ENCODE measurements at regions not wholly inside any gene's neighbourhood (a gene's known extent, or its start where the extent isn't known, plus 50 kb on each side); places are given as distances from the start of the nearest gene placed in this dataset.

DNA sequence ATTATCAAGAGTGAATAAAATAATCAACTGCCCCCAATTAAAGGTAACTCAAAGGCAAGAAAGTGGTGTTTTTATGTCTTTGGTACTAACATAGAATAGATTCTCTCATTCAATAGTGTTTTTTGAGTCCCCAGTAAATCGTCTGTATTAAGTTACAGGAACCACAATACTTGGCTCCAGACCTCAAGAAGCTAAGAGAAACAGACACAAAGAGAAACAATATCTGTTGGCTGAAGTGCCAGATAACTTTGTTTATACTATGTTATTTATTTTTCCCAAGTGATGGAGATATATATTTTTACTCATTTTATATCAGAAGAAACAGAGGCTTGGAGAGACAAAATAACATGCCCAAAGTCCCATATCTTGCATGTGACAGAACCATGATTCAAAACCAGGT lies 201.7 kb upstream of the HNRNPA3 start:
- DNase-seq (ENCODE audit: extremely low spot score, insufficient read length, low read depth) (no peak), FAIRE-seq (no peak)

DNA sequence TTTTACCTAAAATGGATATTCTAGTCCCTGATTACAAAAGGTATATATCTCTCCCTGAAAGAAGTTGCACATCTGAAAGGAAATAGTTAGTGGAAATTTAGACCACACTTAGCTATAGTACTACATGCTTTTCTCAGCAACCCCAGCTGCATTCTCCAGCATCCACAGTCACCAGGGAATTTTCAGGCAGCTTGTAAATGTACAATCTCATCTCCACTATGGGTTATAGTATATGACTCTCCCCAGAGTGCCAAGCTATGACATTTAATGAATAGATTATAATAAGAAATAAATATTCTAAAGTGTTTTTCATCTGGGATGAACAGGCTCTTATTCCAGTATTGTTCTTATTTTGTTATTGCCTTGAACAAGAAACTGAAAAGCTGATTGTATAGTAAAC lies 197.6 kb upstream of the HNRNPA3 start:
- no peak for FAIRE-seq
- no peak for DNase-seq (ENCODE audit: extremely low spot score, insufficient read length, low read depth)

DNA sequence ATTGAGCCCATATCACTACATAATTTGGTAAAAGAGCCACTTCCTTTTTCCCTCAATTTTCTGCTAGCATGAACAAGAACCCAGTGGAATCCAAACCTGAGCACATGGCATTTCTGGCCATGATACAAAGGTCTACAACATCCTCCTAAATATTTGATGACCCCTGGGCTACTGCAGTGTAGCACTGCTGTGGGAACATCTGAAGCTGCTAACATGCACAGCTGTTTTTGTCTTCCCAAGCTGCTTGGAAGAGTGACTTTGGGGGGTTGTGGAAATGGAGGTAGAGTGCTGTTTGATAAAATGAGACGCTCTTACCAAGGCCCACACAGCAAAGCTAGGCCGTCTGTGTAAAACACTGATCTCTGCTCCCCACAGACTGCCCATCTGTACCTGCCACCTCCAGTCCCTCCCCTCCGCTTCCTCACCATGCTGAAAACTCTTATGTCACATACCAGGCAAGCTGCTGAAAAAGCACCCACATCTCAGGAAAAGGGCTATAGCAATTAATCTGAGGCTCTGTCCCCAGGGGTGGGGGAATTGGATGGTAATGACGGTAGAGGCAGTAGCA lies 197.2 kb upstream of the HNRNPA3 start:
- FAIRE-seq (no peak), DNase-seq (ENCODE audit: extremely low spot score, insufficient read length, low read depth) (no peak)

DNA sequence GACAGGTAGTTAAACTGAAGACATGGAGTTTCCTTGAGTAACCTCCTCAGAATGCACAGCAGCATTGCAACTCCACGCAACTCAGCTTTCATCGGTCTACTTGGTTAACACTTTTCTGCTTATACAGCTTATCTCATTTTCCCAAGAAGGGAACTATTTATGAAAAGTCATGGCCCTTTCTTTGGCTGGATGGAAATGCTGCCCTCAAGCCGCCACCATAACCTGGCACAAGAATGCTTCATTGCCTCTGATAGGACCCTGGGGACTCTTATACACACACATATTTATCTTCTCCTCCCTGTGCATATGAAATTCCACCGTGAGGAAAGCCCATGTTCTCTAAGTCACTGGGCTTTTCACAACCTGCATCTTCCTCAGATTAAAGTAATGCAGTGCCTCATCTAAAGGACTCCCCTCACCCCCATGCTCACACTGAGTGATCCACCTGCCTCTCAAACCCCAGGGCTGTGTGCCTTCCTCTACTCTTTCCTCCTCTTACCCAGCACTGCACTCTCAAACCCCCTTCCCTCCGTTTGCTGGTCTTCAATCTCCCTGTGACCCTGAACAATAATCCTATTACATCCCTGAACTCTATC lies 192.0 kb upstream of the HNRNPA3 start:
- DNase-seq (ENCODE audit: extremely low spot score, insufficient read length, low read depth) (no peak), FAIRE-seq (no peak)

DNA sequence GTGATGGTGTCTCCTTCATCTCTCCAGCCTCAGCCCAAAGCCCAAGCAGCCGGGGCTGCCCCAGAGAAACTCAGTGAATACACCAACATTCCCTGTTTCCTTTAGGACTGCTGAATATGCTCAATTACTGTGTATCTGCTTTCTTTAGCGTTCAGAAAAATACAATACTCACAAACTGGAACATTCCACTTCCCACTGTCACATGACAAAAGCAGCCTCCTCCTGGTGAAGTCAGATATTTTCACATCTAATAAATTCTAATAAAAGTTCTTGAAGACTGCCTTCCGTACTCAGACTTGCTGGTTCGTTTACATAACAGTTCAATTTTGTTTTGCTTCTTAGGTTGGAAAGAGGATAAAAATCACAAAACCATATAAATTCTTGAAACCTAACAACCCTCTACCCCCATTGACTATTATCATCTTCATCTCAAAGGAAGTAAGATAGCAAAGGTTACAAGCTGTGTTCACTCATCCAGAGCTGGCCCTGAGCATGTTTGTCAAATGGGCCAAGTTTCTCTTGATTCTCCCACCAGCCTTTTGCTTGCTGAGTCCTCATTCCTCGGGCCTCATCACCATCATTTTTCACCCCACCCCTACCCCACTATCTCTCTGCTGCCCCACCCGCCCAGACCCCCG lies 190.8 kb upstream of the HNRNPA3 start:
- FAIRE-seq (no peak), DNase-seq (ENCODE audit: extremely low spot score, insufficient read length, low read depth) (no peak)

DNA sequence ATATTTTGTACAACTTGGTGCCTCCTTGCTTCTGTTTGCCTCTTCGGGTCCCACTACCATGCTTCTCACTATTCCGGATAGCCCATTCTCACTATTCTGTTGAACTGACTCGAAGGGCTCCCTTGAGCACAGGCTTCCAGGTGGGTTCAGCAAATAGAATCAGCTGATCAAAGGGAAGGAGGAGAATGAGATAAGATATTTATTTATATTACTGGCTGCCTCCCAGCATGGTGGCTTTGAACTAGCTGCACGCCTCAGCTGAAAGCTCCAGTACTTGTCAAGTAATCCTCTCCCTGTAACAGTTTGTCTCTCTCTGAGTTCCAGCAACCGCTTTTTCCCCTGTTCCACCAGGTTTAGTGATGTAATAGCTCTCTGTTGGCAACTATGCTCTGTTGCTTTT lies 187.8 kb upstream of the HNRNPA3 start:
- no peak for DNase-seq (ENCODE audit: extremely low spot score, insufficient read length, low read depth)
- no peak for FAIRE-seq

DNA sequence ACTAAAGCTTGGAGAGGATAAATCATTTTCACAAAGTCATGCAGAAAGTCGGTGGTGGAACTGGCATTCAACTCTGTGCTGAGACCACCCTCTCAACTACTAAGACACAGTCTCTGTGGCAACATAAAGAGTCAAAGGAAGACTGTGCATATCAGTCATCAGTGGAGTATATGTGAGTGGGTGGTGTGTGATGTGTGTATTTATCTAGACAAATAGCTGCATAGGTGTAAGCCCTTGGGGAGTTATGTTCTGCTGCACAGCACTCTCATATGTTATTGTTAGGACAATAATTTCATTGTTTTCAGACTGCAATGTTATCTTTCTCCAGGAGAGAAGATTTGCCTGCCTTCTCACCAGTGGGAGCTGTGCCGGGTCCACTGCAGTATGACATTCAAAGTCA lies 186.3 kb upstream of the HNRNPA3 start:
- no peak for DNase-seq (ENCODE audit: extremely low spot score, insufficient read length, low read depth)
- no peak for FAIRE-seq

DNA sequence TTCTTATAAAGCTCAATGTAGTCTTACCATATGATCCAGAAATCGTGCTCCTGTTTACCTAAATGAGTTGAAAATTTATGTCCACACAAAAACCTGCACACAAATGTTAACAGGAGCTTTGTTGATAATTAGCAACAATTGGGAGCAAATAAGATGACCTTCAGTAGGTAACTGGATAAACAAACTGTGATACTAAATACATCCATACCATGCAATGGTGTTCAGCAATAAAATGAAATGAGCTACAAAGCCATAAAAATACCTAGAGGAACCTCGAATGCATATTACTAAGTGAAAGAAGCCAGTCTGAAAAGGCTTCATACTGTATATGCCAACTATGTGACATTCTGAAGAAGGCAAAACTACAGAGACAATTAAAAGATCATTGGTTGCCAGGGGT lies 185.6 kb upstream of the HNRNPA3 start:
- FAIRE-seq = no peak
- no peak for DNase-seq (ENCODE audit: extremely low spot score, insufficient read length, low read depth)

DNA sequence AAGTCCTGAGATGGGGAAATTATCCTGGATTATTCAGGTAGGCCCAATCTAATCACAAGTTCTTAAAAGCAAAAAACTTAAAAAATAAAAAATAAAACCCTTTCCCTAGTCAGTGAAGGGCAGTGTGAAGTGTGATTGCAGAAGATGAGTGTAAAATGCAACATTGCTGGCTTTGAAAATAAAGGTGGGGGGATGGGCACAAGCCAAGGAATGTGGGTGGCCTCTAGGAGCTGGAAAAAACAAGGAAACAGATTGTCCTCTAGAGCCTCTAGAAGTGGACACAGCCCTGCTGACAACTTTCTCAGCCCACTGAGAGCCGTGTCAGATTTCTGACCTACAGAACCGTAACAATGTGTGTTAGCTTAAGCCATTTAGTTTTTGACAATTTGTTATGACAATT lies 184.3 kb upstream of the HNRNPA3 start:
- FAIRE-seq (no peak), DNase-seq (ENCODE audit: extremely low spot score, insufficient read length, low read depth) (no peak)

DNA sequence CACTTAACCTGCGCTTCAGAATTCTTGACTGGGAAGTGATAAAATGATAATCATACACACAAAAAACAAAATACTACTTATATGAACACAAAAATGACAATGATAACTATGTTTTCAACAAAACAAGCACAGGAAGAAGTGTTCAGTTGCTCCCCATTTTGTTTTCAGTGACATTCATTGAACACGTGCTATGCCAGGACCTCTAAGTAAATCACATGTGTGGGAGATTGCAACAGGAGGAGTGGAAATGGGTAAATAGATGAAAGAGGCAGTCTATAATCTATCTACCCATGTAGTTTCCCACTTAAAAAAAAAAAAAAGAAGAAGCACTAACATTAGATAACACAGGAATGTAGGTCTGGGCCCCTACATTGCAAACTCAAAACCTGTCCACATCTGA lies 183.5 kb upstream of the HNRNPA3 start:
- no peak for DNase-seq (ENCODE audit: extremely low spot score, insufficient read length, low read depth)
- FAIRE-seq = no peak

DNA sequence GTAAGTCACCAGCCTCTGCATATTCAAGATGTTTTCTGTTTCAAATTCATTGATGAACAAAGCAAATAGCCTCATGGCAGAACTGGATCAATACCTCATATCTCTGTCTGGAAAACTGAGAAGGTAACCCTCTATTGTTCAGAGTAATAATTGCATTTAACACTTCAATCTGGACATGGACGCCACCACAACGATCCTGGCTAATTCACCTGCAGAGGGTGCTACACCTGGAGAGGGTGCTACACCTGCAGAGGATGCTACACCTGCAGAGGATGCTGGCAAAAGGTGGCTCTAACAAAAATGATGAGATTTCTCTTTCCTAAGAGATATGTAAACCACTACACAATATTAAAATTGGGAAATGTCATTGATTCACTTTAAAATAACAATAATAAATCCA lies 183.1 kb upstream of the HNRNPA3 start:
- FAIRE-seq = no peak
- DNase-seq (ENCODE audit: extremely low spot score, insufficient read length, low read depth) = no peak

DNA sequence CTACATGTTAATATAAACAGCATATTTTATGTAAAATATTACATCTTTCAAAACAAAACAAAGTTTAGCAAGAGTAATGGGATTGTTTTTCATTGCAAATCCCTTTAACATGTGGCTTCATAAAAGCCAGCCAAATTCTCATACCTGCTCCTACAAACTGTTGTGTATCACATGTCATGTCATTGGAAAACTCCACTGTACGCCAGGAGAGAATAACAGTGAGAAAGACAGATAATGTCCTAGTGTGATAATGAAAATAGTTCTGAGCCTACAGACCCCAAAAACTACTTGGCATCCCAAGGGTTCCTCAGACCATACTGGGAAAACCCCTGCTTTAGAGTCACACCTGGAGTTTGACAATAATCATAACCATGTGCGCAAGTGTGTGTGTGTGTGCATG lies 182.7 kb upstream of the HNRNPA3 start:
- FAIRE-seq (no peak), DNase-seq (ENCODE audit: extremely low spot score, insufficient read length, low read depth) (no peak)

DNA sequence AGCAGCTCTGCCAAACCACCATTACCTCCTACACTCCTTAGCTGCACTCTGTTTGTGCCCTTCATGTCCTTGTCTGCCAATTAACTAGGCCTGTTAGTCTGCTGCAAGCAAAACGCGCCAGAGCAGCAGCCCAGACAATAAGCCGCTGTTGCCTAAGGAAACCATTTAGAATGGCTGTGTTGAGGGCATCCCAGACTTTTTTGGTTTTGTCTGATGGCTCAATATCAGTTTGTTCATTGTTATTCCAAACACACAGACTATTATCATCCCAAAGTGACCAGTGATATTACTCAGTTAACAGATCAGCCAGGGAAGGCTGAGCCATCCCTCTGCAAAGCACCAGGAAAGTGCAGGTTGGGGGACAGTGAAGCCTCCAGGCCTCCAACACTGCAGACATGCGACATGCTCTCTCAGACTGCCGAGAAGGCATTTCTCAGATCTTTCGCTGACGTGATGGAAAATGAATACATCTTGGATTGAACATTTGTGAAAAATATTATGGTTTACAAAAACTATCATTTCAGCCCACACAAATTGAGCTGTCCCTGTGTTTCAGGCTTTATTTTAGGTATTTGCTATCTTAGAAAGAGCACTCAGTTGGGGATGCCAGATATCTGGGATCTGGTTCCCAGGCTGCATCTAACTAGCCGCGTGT lies 182.0 kb upstream of the HNRNPA3 start:
- no peak for DNase-seq (ENCODE audit: extremely low spot score, insufficient read length, low read depth)
- no peak for FAIRE-seq

DNA sequence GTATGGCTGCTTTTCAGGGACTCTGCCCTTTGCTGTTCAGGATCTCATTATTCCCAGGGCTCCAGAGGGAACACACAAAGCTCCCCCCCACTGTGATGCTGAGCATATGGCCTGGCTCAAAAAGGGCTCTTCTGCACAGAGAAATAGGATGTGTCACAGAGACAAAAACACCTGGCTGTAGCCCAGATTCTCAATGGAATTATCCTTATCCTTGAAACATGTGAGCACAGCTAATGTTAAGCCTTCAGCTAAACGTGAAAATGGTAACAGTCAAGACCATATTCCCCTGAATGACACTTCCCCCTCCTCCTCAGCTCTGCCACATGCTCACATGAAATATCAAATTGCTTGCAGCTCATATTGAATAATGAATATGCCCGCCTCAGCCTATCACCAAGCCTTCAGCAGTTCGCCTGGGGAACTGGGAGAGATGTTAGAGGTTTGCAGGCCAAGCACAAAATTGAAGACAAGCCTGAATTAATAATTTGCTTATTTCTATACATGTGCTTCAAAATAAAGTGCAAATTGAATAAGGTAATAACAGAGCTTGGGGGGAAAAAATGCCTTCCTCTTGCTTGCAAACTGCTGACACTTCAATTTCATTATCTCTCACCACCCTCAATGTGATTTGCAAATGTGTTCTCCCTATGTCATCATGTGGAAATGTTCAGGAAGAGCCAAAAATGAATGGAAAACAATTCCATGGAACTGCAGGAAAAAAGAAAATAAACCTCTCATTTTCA lies 181.0 kb upstream of the HNRNPA3 start:
- FAIRE-seq = no peak
- no peak for DNase-seq (ENCODE audit: extremely low spot score, insufficient read length, low read depth)

DNA sequence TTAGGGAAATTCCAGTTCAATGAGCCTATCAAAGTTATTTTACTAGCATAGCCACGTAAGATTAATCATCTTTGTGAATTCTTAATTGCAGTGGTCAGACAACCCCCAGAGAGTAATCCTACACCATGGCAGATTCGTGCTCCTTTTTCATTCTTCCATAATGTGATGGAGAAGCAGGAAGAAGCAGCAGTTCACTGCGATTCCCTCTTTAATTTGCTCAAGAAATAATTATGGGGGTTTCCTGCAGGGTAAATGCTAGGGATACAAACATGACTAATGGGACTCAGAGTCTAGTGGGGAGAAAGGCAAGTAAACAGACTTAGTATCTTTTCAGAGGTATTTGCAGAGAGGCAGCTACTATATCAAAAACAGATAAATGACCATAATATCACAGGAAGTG lies 175.8 kb upstream of the HNRNPA3 start:
- DNase-seq (ENCODE audit: extremely low spot score, insufficient read length, low read depth) (no peak), FAIRE-seq (no peak)

DNA sequence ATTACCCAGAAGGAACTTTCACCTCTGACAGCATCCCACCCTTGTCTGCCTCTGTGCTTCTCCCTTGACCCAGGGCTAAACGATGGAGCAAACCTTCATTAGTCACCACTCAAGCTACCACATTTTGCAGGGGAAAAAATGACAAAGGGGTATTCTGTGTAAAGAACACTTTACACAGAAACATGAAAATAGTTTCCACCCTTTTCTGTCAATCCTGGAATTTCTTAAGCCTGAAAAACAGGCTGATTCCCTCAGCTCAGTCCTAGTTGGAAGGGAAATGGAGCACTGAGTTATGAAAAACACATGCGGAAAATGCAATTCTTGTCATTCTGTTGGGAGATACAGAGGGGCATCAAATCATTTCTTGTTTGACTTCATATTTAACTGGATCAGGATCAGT lies 175.0 kb upstream of the HNRNPA3 start:
- FAIRE-seq (no peak), DNase-seq (ENCODE audit: extremely low spot score, insufficient read length, low read depth) (no peak)

DNA sequence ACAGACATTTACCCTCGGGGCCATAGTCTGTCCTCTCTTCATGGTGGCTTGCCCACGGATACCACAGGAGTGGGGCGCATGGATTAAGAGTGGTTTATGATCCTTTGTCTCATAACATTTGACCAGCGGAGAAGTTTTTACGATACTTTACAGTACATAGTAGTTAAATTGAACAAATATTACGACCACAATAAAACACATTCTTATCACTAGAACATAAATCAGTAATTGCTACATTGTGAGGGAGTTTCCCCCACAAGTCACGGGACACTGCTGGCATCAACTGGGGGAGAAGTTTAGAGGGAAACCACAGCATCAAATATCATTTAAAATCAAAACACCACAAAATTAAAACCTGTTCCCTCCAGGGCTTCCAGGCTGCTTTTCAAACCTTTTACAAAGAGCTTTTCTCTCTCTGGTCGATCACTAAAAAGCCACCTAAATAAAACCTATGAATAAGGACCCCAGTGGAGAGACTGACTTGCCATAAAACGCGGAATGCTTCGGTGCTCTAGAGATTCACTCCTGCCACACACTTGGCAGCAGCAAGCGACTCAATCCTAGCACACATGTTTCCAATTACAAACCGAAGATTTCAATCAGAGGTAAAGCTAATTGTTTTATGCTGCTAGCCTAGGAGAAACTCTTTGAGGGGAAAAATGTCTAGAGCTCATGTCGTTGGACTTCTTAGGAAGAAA lies 173.7 kb upstream of the HNRNPA3 start:
- no peak for FAIRE-seq

DNA sequence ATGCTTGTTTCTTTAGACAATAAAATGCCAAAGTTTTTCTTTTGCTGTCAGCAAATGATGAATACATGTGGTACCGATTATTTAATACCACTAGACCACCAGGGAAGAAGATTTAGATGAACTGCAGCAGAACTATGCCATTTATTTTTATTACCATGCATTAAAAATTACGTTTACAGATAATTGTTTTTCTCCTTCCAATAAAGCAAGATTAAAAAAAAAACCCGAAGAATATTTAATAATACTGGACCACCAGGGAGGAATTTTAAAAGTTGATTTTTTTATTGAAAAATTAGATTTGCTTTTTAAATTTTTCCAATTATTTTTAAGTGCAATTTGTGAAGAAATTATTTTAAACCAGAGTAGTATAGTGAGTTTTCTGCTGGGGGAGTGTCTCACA lies 170.3 kb upstream of the HNRNPA3 start:
- FAIRE-seq (no peak), DNase-seq (ENCODE audit: extremely low spot score, insufficient read length, low read depth) (no peak)

More for the DNA sequence above, 173.7 kb upstream of the HNRNPA3 start:
- DNase-seq (ENCODE audit: extremely low spot score, insufficient read length, low read depth) = no peak

DNA sequence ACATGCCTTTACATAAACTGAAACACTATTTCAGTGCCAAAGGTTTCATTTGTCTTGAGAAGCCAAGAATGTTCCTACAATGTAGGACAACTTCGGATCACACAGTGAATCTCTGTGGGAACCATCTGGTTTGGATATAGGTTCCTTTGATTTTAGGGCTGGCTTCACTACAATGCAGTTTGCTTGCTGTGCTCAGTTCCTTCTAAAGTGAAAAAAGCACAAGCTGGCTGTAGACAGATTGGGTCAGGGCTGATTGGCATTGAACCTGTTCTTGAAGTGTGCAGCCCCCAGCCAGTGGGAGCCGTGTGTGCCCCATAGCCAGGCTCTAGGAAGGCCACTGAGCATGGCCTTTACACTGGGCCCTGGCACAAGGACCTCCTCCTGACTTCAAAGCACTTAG lies 167.9 kb upstream of the HNRNPA3 start:
- FAIRE-seq (no peak), DNase-seq (ENCODE audit: extremely low spot score, insufficient read length, low read depth) (no peak)

DNA sequence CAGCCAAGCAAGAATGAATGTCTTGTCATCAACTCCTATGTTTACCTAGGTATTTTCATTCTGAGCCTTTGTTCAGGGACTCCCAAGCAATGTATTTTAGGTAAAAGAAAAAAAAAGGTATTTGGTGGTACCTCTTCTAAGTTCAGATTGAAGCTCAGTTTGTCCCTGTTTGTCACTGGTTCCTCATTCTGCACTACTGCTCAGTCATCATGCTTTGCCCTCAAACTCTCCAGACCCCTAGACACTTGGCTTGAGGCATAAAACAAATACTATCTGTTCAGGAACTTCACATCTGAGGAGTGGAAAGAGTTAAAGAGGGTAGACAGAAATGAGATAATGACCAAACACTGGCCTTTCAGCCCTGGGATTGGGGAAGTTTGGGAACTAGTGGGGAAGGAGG lies 163.6 kb upstream of the HNRNPA3 start:
- DNase-seq (ENCODE audit: extremely low spot score, insufficient read length, low read depth) (no peak), FAIRE-seq (no peak)

Measured in GM18507 (cell line).